ENCODE measurements at regions not wholly inside any gene's neighbourhood (a gene's known extent, or its start where the extent isn't known, plus 50 kb on each side); places are given as distances from the start of the nearest gene placed in this dataset.

DNA sequence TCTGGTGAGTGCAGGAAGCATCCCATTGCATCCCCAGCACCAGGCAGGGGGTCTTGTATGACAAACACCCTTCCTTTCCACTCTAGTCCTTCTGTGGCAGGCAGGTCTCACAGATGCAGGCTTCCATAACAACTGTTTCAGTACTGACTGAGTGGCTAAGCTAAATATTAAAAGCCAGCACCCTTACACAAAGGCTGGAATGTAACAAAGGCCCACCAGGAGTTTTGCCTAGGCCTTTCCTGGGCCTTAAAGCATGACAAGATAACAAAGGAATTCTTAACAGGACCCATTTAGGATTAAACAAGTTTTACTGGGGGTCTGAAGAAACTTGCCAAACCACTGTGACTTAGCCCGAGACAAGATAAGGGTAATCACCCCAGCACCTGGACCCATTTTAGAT lies 228.9 kb upstream of the RPL38 start:
- Histone ChIP-seq H3K4me3 (replicated peaks in 1 of 2; ENCODE audit: low read depth in 1 of 2, low read length in 2 of 2) (no peak overlapping the region), H3K36me3 (ENCODE audit: control insufficient read depth in 1 of 2, insufficient read depth in 2 of 2, low read length in 2 of 2) (no peaks in the 10 kb centered on the region), H2AFZ (ENCODE audit: low read depth, low read length, poor library complexity, severe bottlenecking) (no peak overlapping the region), H3K4me1 (ENCODE audit: control insufficient read depth in 1 of 2, insufficient read depth in 2 of 2, low read length in 2 of 2) (no peaks in the 10 kb centered on the region), H3K79me2 (ENCODE audit: insufficient read depth, low read length) (no peaks in the 10 kb centered on the region), H3K4me2 (ENCODE audit: low read length) (no peak overlapping the region), H3K9me3 (ENCODE audit: control insufficient read depth in 1 of 2, insufficient read depth in 1 of 2, low read depth in 1 of 2, low read length in 2 of 2) (no peaks in the 10 kb centered on the region), H3K27ac (ENCODE audit: low read depth, low read length) (no peak overlapping the region), H3K9me2 (ENCODE audit: insufficient read depth) (no peaks in the 10 kb centered on the region), H4K20me1 (ENCODE audit: insufficient read depth) (no peaks in the 10 kb centered on the region), H3K9ac (ENCODE audit: low read length) (no peak overlapping the region), H3K27me3 (ENCODE audit: insufficient read depth, low read length) (peaks cover 36% of the 10 kb centered on the region)
- no peak for TF ChIP-seq ZFX (IDR thresholded peaks at IDR 0.05)
- TF ChIP-seq REST (IDR thresholded peaks at IDR 0.05; ENCODE audit: low read depth): no peak
- no peak for TF ChIP-seq ELF1 (IDR thresholded peaks at IDR 0.05; ENCODE audit: borderline replicate concordance, low read depth)
- no peak for TF ChIP-seq POLR2AphosphoS5 (IDR thresholded peaks at IDR 0.05; ENCODE audit: low read depth, low read length)
- TF ChIP-seq JUND (IDR thresholded peaks at IDR 0.05): no peak
- no peak for TF ChIP-seq CEBPB (IDR thresholded peaks at IDR 0.05; ENCODE audit: low read depth)
- TF ChIP-seq SIN3A (IDR thresholded peaks at IDR 0.05; ENCODE audit: low read depth): no peak
- TF ChIP-seq, protein P1, sequence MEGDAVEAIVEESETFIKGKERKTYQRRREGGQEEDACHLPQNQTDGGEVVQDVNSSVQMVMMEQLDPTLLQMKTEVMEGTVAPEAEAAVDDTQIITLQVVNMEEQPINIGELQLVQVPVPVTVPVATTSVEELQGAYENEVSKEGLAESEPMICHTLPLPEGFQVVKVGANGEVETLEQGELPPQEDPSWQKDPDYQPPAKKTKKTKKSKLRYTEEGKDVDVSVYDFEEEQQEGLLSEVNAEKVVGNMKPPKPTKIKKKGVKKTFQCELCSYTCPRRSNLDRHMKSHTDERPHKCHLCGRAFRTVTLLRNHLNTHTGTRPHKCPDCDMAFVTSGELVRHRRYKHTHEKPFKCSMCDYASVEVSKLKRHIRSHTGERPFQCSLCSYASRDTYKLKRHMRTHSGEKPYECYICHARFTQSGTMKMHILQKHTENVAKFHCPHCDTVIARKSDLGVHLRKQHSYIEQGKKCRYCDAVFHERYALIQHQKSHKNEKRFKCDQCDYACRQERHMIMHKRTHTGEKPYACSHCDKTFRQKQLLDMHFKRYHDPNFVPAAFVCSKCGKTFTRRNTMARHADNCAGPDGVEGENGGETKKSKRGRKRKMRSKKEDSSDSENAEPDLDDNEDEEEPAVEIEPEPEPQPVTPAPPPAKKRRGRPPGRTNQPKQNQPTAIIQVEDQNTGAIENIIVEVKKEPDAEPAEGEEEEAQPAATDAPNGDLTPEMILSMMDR (IDR thresholded peaks at IDR 0.05 in 2 of 3, conservative IDR thresholded peaks at IDR 0.05 in 1 of 3; ENCODE audit: borderline replicate concordance in 1 of 3, insufficient read depth in 1 of 3, low read depth in 2 of 3, low read length in 2 of 3): no peak
- TF ChIP-seq POLR2A (IDR thresholded peaks at IDR 0.05; ENCODE audit: borderline replicate concordance, extremely low read depth, insufficient read depth, insufficient read length): no peak
- TF ChIP-seq EGR1 (IDR thresholded peaks at IDR 0.05; ENCODE audit: low read depth): no peak
- no peak for TF ChIP-seq RAD21 (IDR thresholded peaks at IDR 0.05; ENCODE audit: low read depth)
- TF ChIP-seq EZH2phosphoT487 (IDR thresholded peaks at IDR 0.05; ENCODE audit: borderline replicate concordance): no peak
- no peak for TF ChIP-seq FOSL1 (IDR thresholded peaks at IDR 0.05; ENCODE audit: low read depth)
- TF ChIP-seq SRF (IDR thresholded peaks at IDR 0.05; ENCODE audit: low read depth): no peak
- TF ChIP-seq YY1 (IDR thresholded peaks at IDR 0.05; ENCODE audit: extremely low read depth, insufficient replicate concordance, low read depth, low read length): no peak
- RAD21 ChIA-PET (ENCODE audit: low non-redundant PET in 1 of 2, low total read pairs in 2 of 2, uncharacterized antibody in 2 of 2, unreplicated experiment in 2 of 2): no interaction called here
- BruUV-seq (replicated peaks): no TSS peak
- ATAC-seq (no peak), DNase-seq (ENCODE audit: low read depth, low spot score) (no peak)
- POLR2A ChIA-PET: no interaction called here
- CTCF ChIA-PET: no interaction called here
- intact Hi-C loops (cut with micrococcal nuclease): no loop called here

All from HCT116 (cell line).